ENCODE measurements at regions not wholly inside any gene's neighbourhood (a gene's known extent, or its start where the extent isn't known, plus 50 kb on each side); places are given as distances from the start of the nearest gene placed in this dataset.

GRCh38 chr4:117326091-117326490, 240.7 kb upstream of the TRAM1L1 start:
- DNase-seq (ENCODE audit: low read depth) (no peak), FAIRE-seq (no peak)
- no peaks in the 10 kb centered on the region for H3K36me3 ChIP-seq (ENCODE audit: control insufficient read depth, insufficient read depth, low read length)
- no peak for TF ChIP-seq CTCF (IDR thresholded peaks at IDR 0.05; ENCODE audit: insufficient read depth, low read length, severe bottlenecking)
- H3K27me3 ChIP-seq (ENCODE audit: control insufficient read depth, insufficient read depth, low read length), result no peaks in the 10 kb centered on the region
- no peak overlapping the region for H3K4me3 ChIP-seq (ENCODE audit: low read depth, low read length)

GRCh38 chr4:117327491-117327890, 242.1 kb upstream of the TRAM1L1 start:
- no peak for TF ChIP-seq CTCF (IDR thresholded peaks at IDR 0.05; ENCODE audit: insufficient read depth, low read length, severe bottlenecking)
- H3K4me3 ChIP-seq (ENCODE audit: low read depth, low read length), result no peak overlapping the region
- DNase-seq (ENCODE audit: low read depth) (no peak), FAIRE-seq (no peak)
- H3K27me3 ChIP-seq (ENCODE audit: control insufficient read depth, insufficient read depth, low read length), result no peaks in the 10 kb centered on the region
- no peaks in the 10 kb centered on the region for H3K36me3 ChIP-seq (ENCODE audit: control insufficient read depth, insufficient read depth, low read length)

GRCh38 chr4:117328333-117328732, 243.0 kb upstream of the TRAM1L1 start:
- FAIRE-seq, result no peak
- no peak for TF ChIP-seq CTCF (IDR thresholded peaks at IDR 0.05; ENCODE audit: insufficient read depth, low read length, severe bottlenecking)
- no peak overlapping the region for H3K4me3 ChIP-seq (ENCODE audit: low read depth, low read length)

GRCh38 chr4:117331817-117332216, 246.4 kb upstream of the TRAM1L1 start:
- no peak for FAIRE-seq
- no peak for TF ChIP-seq CTCF (IDR thresholded peaks at IDR 0.05; ENCODE audit: insufficient read depth, low read length, severe bottlenecking)
- no peak for DNase-seq (ENCODE audit: low read depth)
- no peak overlapping the region for H3K4me3 ChIP-seq (ENCODE audit: low read depth, low read length)
- no peaks in the 10 kb centered on the region for H3K27me3 ChIP-seq (ENCODE audit: control insufficient read depth, insufficient read depth, low read length)
- H3K36me3 ChIP-seq (ENCODE audit: control insufficient read depth, insufficient read depth, low read length), result no peaks in the 10 kb centered on the region

More at GRCh38 chr4:117328333-117328732, 243.0 kb upstream of the TRAM1L1 start:
- Histone ChIP-seq H3K36me3 (ENCODE audit: control insufficient read depth, insufficient read depth, low read length) (no peaks in the 10 kb centered on the region), H3K27me3 (ENCODE audit: control insufficient read depth, insufficient read depth, low read length) (no peaks in the 10 kb centered on the region)
- DNase-seq (ENCODE audit: low read depth), result no peak

GRCh38 chr4:117334451-117335188, 249.2 kb upstream of the TRAM1L1 start:
- Histone ChIP-seq H3K4me3 (ENCODE audit: low read depth, low read length) (no peak overlapping the region), H3K27me3 (ENCODE audit: control insufficient read depth, insufficient read depth, low read length) (no peaks in the 10 kb centered on the region), H3K36me3 (ENCODE audit: control insufficient read depth, insufficient read depth, low read length) (no peaks in the 10 kb centered on the region)
- no peak for TF ChIP-seq CTCF (IDR thresholded peaks at IDR 0.05; ENCODE audit: insufficient read depth, low read length, severe bottlenecking)
- no peak for FAIRE-seq
- no peak for DNase-seq (ENCODE audit: low read depth)

GRCh38 chr4:117357437-117357836, 272.1 kb upstream of the TRAM1L1 start:
- H3K27me3 ChIP-seq (ENCODE audit: control insufficient read depth, insufficient read depth, low read length), result no peaks in the 10 kb centered on the region
- FAIRE-seq, result no peak

More at GRCh38 chr4:117357437-117357836, 272.1 kb upstream of the TRAM1L1 start:
- DNase-seq (ENCODE audit: low read depth), result no peak
- TF ChIP-seq CTCF (IDR thresholded peaks at IDR 0.05; ENCODE audit: insufficient read depth, low read length, severe bottlenecking), result no peak
- Histone ChIP-seq H3K4me3 (ENCODE audit: low read depth, low read length) (no peak overlapping the region), H3K36me3 (ENCODE audit: control insufficient read depth, insufficient read depth, low read length) (no peaks in the 10 kb centered on the region)

Data from bronchial epithelial cell (primary cell).